ENCODE measurements at regions not wholly inside any gene's neighbourhood (a gene's known extent, or its start where the extent isn't known, plus 50 kb on each side); places are given as distances from the start of the nearest gene placed in this dataset.

DNA sequence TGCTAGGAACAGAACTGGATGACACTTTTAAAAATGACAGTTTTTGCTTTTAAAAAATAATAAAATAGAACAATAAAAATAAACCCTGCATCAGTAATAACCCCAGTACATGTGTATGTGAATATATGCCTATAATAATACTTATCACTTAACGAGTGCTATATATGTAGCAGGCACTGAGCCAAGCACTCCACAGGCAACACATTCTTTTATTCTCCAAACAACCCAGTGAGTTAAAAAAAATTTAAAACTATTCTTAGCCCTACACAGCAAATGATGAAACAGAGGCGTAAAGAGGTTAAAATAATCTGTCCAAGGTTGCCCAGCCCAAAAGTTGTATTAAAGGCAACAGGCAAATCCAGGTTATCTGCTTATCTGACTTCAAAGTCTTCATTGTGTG is 124.5 kb upstream of the SMIM23 start:
- TF ChIP-seq, protein P1, sequence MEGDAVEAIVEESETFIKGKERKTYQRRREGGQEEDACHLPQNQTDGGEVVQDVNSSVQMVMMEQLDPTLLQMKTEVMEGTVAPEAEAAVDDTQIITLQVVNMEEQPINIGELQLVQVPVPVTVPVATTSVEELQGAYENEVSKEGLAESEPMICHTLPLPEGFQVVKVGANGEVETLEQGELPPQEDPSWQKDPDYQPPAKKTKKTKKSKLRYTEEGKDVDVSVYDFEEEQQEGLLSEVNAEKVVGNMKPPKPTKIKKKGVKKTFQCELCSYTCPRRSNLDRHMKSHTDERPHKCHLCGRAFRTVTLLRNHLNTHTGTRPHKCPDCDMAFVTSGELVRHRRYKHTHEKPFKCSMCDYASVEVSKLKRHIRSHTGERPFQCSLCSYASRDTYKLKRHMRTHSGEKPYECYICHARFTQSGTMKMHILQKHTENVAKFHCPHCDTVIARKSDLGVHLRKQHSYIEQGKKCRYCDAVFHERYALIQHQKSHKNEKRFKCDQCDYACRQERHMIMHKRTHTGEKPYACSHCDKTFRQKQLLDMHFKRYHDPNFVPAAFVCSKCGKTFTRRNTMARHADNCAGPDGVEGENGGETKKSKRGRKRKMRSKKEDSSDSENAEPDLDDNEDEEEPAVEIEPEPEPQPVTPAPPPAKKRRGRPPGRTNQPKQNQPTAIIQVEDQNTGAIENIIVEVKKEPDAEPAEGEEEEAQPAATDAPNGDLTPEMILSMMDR (IDR thresholded peaks at IDR 0.05), result no peak
- TF ChIP-seq POLR2A (IDR thresholded peaks at IDR 0.05) (no peak), POLR2AphosphoS5 (IDR thresholded peaks at IDR 0.05) (no peak)
